Spinal cord (tissue), 9 donors: ENCODE measurements at regions not wholly inside any gene's neighbourhood (a gene's known extent, or its start where the extent isn't known, plus 50 kb on each side); places are given as distances from the start of the nearest gene placed in this dataset.

ENCODE experiments used
- DNase-seq, 6 donors: peaks; one replicate each; pipeline versions ENCODE4 v3.0.0 to v3.0.0-alpha.2; 2013 to 2015; ENCODE audit warnings: low spot score in 6 of 6, low read depth in 4 of 6
- H3K27ac ChIP-seq: one replicate; pipeline ENCODE4 v1.5.1; 2013; ENCODE audit warnings: low read depth, low read length, control low read depth
- H3K27me3 ChIP-seq: one replicate; pipeline ENCODE4 v1.6.1; 2013; ENCODE audit warnings: low read length; ENCODE audit not compliant: control insufficient read depth, insufficient read depth
- H3K36me3 ChIP-seq: one replicate; pipeline ENCODE4 v1.6.1; 2013; ENCODE audit warnings: low read length; ENCODE audit not compliant: control insufficient read depth, insufficient read depth
- H3K4me1 ChIP-seq: one replicate; pipeline ENCODE4 v1.6.1; 2013; ENCODE audit warnings: low read length; ENCODE audit not compliant: control insufficient read depth, insufficient read depth
- H3K4me3 ChIP-seq: one replicate; pipeline ENCODE4 v1.5.1; 2013; ENCODE audit warnings: low read depth, low read length, control low read depth
- H3K9me3 ChIP-seq: one replicate; pipeline ENCODE4 v1.6.1; 2013; ENCODE audit warnings: low read length; ENCODE audit not compliant: control insufficient read depth, insufficient read depth
- WGBS: methylation state at CpG from one replicate; pipeline ENCODE4 v1.1.5; 2013; ENCODE audit warnings: missing lambda C conversion rate; ENCODE audit not compliant: insufficient coverage; 5-methylcytosine and 5-hydroxymethylcytosine counted together
- donor health status: healthy.

DNA sequence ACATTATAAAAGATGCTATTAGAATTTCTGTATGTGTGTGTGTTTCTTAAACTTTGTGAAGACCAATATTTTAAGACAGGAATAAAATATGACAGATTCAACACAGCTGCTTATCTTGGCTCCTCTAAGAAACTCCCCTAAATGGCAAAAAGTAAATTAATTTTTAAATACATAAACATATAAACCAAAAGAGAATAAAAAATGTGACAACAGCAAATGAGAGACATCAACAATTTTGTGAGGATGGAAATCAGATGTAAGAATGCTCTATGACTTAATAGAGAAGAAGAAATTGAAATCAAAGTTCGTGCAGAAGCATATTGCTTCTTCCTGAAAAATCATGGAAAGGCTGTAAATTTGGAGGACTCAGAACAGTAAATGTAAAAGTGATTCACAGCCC lies 1083.8 kb downstream of the FLRT2 start:
- no peaks in the 10 kb centered on the region for H3K27me3 ChIP-seq
- no peak for DNase-seq
- H3K4me3 ChIP-seq: no peak overlapping the region
- no peak overlapping the region for H3K27ac ChIP-seq
- H3K36me3 ChIP-seq: no peaks in the 10 kb centered on the region
- no peaks in the 10 kb centered on the region for H3K4me1 ChIP-seq
- no peaks in the 10 kb centered on the region for H3K9me3 ChIP-seq
- 60% methylated on average over 1 of the region's 1 CpG for WGBS

DNA sequence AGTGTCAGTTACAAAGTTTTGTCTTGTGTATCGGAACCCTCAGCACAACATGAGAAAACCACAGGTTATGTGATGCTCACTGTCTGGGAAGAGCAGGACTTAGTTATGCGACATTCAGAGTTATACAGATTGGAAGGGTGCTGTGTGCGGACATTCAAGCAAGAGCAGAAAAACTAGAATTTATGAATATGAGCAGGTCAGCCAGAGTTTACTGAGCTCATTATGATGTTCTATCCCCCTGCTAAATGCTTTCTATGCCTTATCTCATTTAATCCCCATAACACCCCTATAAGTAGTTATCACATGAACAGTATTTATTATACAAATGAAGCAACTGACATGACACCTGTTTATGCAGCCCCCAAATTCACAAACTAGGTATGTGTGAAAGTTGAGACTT lies 1083.2 kb downstream of the FLRT2 start:
- H3K4me1 ChIP-seq: no peaks in the 10 kb centered on the region
- DNase-seq: no peak
- H3K27ac ChIP-seq: no peak overlapping the region
- H3K36me3 ChIP-seq: no peaks in the 10 kb centered on the region
- no peaks in the 10 kb centered on the region for H3K9me3 ChIP-seq
- WGBS: no CpG with 5 or more reads among the region's 3 CpGs
- no peaks in the 10 kb centered on the region for H3K27me3 ChIP-seq
- no peak overlapping the region for H3K4me3 ChIP-seq

DNA sequence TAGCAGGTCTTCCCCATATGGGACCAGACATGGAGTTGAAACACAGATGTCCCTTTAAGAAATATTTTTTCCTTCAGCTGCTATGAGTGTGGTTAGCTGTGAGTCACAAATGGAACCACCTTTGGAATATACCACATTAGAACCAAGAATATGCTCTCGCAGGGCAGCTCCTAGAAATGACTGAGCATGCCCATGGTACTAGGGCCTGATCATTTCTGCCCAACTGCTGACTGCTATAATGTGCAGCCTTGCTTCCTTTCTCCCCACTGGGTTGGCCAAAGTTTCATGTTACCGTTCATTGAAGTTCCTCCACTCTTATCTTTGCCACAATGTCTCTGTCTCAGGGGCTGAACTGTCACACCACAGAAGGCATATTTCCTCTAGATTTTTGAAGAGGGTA lies 1074.6 kb downstream of the FLRT2 start:
- Histone ChIP-seq H3K9me3 (no peaks in the 10 kb centered on the region), H3K36me3 (no peaks in the 10 kb centered on the region), H3K27me3 (no peaks in the 10 kb centered on the region), H3K4me3 (no peak overlapping the region), H3K4me1 (no peaks in the 10 kb centered on the region), H3K27ac (no peak overlapping the region)
- 100% methylated on average over 1 of the region's 2 CpGs for WGBS
- no peak for DNase-seq

DNA sequence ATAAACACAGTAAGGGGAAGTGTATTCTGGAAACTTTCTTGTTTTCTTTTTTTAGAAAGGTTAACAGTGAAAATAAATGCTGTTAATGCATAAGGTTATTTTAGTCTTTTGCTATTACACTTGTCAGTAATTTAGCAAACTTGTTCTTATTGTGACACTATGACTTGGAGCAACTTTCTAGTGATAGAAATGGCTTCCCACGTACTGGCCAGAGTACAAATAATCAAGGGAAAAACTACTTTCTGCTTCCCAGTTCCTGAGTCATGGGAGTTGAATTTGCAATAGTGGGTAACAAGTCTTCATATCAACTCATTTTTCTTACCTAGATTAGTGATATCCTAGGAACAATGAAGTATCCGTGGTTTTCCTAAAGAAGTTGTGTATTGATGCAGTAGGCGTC lies 1072.3 kb downstream of the FLRT2 start:
- H3K9me3 ChIP-seq: no peaks in the 10 kb centered on the region
- no CpG with 5 or more reads among the region's 3 CpGs for WGBS
- DNase-seq: no peak
- H3K4me1 ChIP-seq: no peaks in the 10 kb centered on the region
- H3K36me3 ChIP-seq: no peaks in the 10 kb centered on the region
- no peak overlapping the region for H3K27ac ChIP-seq
- no peak overlapping the region for H3K4me3 ChIP-seq
- no peaks in the 10 kb centered on the region for H3K27me3 ChIP-seq

DNA sequence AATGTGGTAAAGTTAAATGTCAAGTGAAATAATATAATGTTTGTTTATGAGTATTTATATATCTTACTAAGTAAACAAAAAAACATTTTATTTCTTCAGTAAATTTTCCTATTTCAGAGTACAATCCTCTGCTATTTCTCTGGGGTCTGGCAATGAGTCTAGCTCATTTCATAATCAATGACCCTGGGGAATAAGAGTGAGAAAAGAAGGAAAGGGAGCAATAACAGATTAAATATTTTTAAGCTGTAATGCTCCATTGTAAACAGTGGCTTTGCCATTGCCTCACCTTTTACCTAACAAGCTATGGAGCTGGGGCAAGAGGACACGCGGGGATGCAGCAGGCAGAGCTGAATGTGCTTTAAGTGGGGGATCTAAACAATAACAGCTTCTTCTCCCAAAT lies 1071.9 kb downstream of the FLRT2 start:
- no CpG with 5 or more reads among the region's 2 CpGs for WGBS
- Histone ChIP-seq H3K36me3 (no peaks in the 10 kb centered on the region), H3K9me3 (no peaks in the 10 kb centered on the region), H3K4me1 (no peaks in the 10 kb centered on the region), H3K27ac (no peak overlapping the region), H3K27me3 (no peaks in the 10 kb centered on the region), H3K4me3 (no peak overlapping the region)
- DNase-seq: no peak

DNA sequence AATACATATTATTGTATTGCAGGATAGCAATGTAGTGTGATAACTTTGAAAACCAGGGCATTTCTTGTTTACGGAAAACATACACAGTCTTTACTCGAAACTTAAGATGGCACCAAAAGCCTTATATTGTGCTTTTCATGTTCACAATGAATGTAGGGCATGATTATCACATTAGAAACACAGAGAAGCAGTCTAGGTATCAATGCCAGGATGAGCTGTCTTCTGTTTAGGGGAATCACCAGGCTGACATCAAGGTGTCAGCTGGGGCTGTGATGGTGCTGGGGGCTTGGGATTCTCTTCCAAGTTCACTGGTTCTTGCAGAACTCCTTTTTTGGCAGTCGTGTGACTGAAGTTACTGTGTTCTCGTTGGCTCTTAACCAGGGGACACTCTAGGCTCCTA lies 1067.3 kb downstream of the FLRT2 start:
- no peaks in the 10 kb centered on the region for H3K36me3 ChIP-seq
- H3K27ac ChIP-seq: no peak overlapping the region
- no peaks in the 10 kb centered on the region for H3K27me3 ChIP-seq
- H3K4me1 ChIP-seq: no peaks in the 10 kb centered on the region
- DNase-seq: no peak
- no CpG with 5 or more reads among the region's 4 CpGs for WGBS
- no peak overlapping the region for H3K4me3 ChIP-seq
- H3K9me3 ChIP-seq: no peaks in the 10 kb centered on the region

DNA sequence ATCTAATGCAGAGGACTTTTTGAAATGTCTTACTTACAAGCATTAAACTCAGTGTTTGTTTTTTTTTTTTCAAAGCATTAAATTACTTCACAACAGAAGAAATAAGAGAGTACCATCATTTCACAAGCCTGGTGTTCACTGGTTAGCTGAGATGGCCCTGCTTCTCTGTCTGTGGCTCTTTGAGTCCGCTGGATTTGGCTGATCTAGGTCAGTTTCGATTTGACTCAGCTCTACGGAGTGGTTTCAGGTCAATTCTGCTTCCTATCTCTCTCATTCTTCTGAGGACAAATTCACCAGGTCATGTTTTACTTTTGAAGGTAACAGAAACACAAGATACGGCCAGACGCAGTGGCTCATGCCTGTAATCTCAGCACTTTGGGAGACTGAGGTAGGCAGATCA lies 1066.1 kb downstream of the FLRT2 start:
- Histone ChIP-seq H3K4me1 (no peaks in the 10 kb centered on the region), H3K27me3 (no peaks in the 10 kb centered on the region), H3K4me3 (no peak overlapping the region), H3K27ac (no peak overlapping the region), H3K36me3 (no peaks in the 10 kb centered on the region), H3K9me3 (no peaks in the 10 kb centered on the region)
- DNase-seq: no peak
- WGBS: 97% methylated on average over 5 of the region's 5 CpGs

DNA sequence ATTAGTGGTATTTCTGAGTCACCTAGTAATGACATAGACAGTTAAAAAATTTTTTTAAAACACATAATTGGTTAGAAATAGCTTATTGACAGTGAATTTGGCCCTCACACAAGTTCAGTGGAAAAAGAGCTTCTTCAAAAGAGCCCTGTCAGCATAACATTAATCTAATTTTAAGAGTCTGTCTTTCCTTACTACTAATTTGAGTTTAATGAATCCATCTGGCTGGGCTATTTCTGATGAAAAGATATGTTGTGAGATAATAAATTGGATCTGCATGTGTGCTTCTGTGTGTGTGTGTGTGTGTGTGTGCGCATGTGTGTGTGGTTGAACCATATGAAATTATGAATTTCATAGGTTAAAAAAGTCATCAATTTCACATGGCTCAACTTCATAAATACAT lies 1045.2 kb downstream of the FLRT2 start:
- H3K4me3 ChIP-seq: no peak overlapping the region
- no peak overlapping the region for H3K27ac ChIP-seq
- no peaks in the 10 kb centered on the region for H3K36me3 ChIP-seq
- DNase-seq: no peak
- no peaks in the 10 kb centered on the region for H3K4me1 ChIP-seq
- no CpG with 5 or more reads among the region's 1 CpG for WGBS
- peaks cover 2% of the 10 kb centered on the region for H3K9me3 ChIP-seq
- H3K27me3 ChIP-seq: no peaks in the 10 kb centered on the region

DNA sequence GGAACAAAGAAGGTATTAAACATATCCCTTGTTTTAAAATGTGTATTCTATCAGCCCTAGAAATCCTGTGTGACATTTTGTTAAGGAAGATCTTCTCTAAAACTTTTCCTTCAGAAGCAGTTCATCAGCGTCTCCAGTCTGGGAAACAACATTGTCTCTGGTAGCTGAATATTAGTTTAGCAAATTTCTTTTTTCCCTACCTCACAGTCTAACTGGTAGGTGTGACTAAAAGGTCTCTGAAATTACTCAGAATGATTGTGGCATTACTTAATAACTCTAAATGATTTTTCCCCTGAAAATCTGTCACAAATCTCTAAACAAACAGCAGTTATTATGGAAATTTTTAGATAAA lies 1044.8 kb downstream of the FLRT2 start:
- no CpG with 5 or more reads among the region's 1 CpG for WGBS
- H3K9me3 ChIP-seq: peaks cover 6% of the 10 kb centered on the region
- H3K4me3 ChIP-seq: no peak overlapping the region
- no peak for DNase-seq
- H3K27ac ChIP-seq: no peak overlapping the region
- no peaks in the 10 kb centered on the region for H3K27me3 ChIP-seq
- no peaks in the 10 kb centered on the region for H3K36me3 ChIP-seq
- no peaks in the 10 kb centered on the region for H3K4me1 ChIP-seq

DNA sequence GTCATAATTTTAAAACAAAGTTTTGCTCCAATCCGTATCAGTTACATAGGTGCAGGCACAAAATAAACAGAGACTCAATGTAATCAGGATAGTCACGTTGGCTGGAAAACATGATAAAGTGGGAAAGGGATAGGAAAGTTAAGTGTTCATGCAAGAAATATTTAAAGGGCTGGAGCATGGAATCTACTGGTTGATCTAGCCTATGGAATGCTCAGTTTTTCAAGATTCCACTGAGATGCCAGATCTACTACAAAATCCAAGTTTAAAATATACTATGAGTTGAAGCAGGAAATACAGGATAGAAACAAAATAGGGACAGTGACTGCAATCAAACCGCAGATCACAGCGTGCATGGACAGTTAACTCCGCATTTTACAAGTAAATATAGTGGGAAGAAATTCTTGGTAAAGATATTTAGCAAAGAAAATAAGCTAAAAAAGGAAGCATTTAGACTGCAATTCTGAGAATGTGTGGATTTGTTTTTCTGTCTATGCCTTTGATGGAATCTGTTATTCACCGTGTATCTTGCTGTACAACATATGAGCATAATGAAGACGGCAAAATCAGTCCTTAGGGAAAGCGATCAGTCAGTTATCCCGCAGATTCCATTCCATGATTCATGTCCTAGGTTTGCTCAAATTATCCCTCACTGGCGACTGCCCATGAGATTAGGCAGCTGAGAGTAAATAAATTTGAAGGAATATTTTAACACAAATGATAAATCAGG lies 1044.3 kb downstream of the FLRT2 start:
- 81% methylated on average over 6 of the region's 10 CpGs for WGBS
- Histone ChIP-seq H3K4me1 (no peaks in the 10 kb centered on the region), H3K4me3 (no peak overlapping the region), H3K9me3 (peaks cover 9% of the 10 kb centered on the region), H3K27ac (no peak overlapping the region), H3K27me3 (no peaks in the 10 kb centered on the region), H3K36me3 (no peaks in the 10 kb centered on the region)
- no peak for DNase-seq
